ENCODE measurements at regions not wholly inside any gene's neighbourhood (a gene's known extent, or its start where the extent isn't known, plus 50 kb on each side); places are given as distances from the start of the nearest gene placed in this dataset.

- Mint-ChIP-seq H3K36me3 (ENCODE audit: low read depth) (no peaks in the 10 kb centered on the region), H3K9me3 (peaks cover 13% of the 10 kb centered on the region), H3K4me3 (no peak overlapping the region), H3K4me1 (ENCODE audit: low read depth) (no peaks in the 10 kb centered on the region), H3K27me3 (no peaks in the 10 kb centered on the region), H3K27ac (no peak overlapping the region)
- POLR2A ChIA-PET, result no interaction called here
- Histone ChIP-seq H3K4me3 (ENCODE audit: low read length) (no peak overlapping the region), H3K27ac (ENCODE audit: low read depth in 1 of 2, low read length in 2 of 2) (no peak overlapping the region), H3K27me3 (ENCODE audit: control insufficient read depth in 1 of 2, insufficient read depth in 2 of 2, low read length in 2 of 2) (no peaks in the 10 kb centered on the region), H3K36me3 (ENCODE audit: insufficient read depth, low read length) (no peaks in the 10 kb centered on the region), H3K9me3 (ENCODE audit: control insufficient read depth in 1 of 2, insufficient read depth in 1 of 2, low read length in 2 of 2) (peaks cover 0 to 16% of the 10 kb centered on the region in 2 experiments), H3K4me1 (ENCODE audit: insufficient read depth, low read length) (no peaks in the 10 kb centered on the region)
- CTCF ChIA-PET, result no interaction called here
- intact Hi-C loops (cut with DNase I, micrococcal nuclease), result no loop called here
- DNase-seq, result no peak
- no peak for ATAC-seq (ENCODE audit: poor library complexity)
- no peak for TF ChIP-seq CTCF (IDR thresholded peaks at IDR 0.05)
These were observed 531.9 kb downstream of the SQOR start for GRCh38 chr15:46166750-46167149.

- DNase-seq (no peak), ATAC-seq (ENCODE audit: poor library complexity) (no peak)
- no peak overlapping the region for H3K4me3 ChIP-seq (ENCODE audit: low read length)
- intact Hi-C loops (cut with DNase I, micrococcal nuclease), result no loop called here
- Mint-ChIP-seq H3K4me1 (ENCODE audit: low read depth) (no peaks in the 10 kb centered on the region), H3K9me3 (peaks cover 8% of the 10 kb centered on the region), H3K27ac (no peak overlapping the region), H3K36me3 (ENCODE audit: low read depth) (no peaks in the 10 kb centered on the region), H3K4me3 (no peak overlapping the region), H3K27me3 (no peaks in the 10 kb centered on the region)
- no peak overlapping the region for H3K27ac ChIP-seq (ENCODE audit: low read depth in 1 of 2, low read length in 2 of 2)
- no peaks in the 10 kb centered on the region for H3K36me3 ChIP-seq (ENCODE audit: insufficient read depth, low read length)
- no peaks in the 10 kb centered on the region for H3K4me1 ChIP-seq (ENCODE audit: insufficient read depth, low read length)
- no peak for TF ChIP-seq CTCF (IDR thresholded peaks at IDR 0.05)
- CTCF ChIA-PET, result no interaction called here
- no peaks in the 10 kb centered on the region for H3K27me3 ChIP-seq (ENCODE audit: control insufficient read depth in 1 of 2, insufficient read depth in 2 of 2, low read length in 2 of 2)
- POLR2A ChIA-PET, result no interaction called here
- peaks cover 0 to 11% of the 10 kb centered on the region in 2 experiments for H3K9me3 ChIP-seq (ENCODE audit: control insufficient read depth in 1 of 2, insufficient read depth in 1 of 2, low read length in 2 of 2)
These were observed 535.5 kb downstream of the SQOR start for GRCh38 chr15:46170326-46170725.

GRCh38 chr15:46174122-46174521 lies 539.3 kb downstream of the SQOR start:
- H3K4me3 Mint-ChIP-seq, result no peak overlapping the region
- Histone ChIP-seq H3K36me3 (ENCODE audit: insufficient read depth, low read length) (no peaks in the 10 kb centered on the region), H3K9me3 (ENCODE audit: control insufficient read depth in 1 of 2, insufficient read depth in 1 of 2, low read length in 2 of 2) (peaks cover 0 to 11% of the 10 kb centered on the region in 2 experiments), H3K4me1 (ENCODE audit: insufficient read depth, low read length) (no peaks in the 10 kb centered on the region), H3K27me3 (ENCODE audit: control insufficient read depth in 1 of 2, insufficient read depth in 2 of 2, low read length in 2 of 2) (no peaks in the 10 kb centered on the region), H3K4me3 (ENCODE audit: low read length) (no peak overlapping the region), H3K27ac (ENCODE audit: low read depth in 1 of 2, low read length in 2 of 2) (no peak overlapping the region)
- peaks cover 11% of the 10 kb centered on the region for H3K9me3 Mint-ChIP-seq
- H3K27ac Mint-ChIP-seq, result no peak overlapping the region
- intact Hi-C loops (cut with DNase I, micrococcal nuclease), result no loop called here
- no peaks in the 10 kb centered on the region for H3K36me3 Mint-ChIP-seq (ENCODE audit: low read depth)
- ChIA-PET POLR2A (no interaction called here), CTCF (no interaction called here)
- no peak for ATAC-seq (ENCODE audit: poor library complexity)
- H3K27me3 Mint-ChIP-seq, result no peaks in the 10 kb centered on the region
- no peaks in the 10 kb centered on the region for H3K4me1 Mint-ChIP-seq (ENCODE audit: low read depth)
- no peak for DNase-seq
- TF ChIP-seq CTCF (IDR thresholded peaks at IDR 0.05), result no peak

Measured in CD4-positive, alpha-beta T cell (primary cell).